LNCAP (cell line): ENCODE measurements at regions not wholly inside any gene's neighbourhood (a gene's known extent, or its start where the extent isn't known, plus 50 kb on each side); places are given as distances from the start of the nearest gene placed in this dataset.

Source experiments
- TF ChIP-seq, protein P1 (sequence below): fragments of 450-650 bp; IDR thresholded peaks from 2 replicates; pipeline ENCODE4 v1.5.1; 2017; ENCODE audit warnings: mild to moderate bottlenecking

DNA sequence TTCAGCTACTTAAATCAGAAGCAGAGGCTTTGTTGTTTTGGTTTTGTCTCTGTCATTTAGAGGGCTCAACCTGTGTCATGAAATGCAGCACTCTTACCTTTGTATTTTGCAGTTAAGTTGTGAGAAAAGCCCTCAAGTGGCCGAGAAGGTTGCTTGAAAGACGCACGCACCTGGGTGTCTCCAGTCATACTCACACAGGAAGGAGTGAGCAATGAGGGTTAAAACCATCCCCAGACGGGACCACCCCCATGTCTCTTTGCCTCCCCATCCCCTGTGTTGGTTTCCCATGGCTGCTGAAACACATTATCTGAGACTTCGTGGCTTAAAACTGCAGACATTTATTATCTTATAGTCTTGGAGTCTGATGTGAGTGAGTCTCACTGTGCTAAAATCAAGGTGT, 376.1 kb upstream of the CFAP20DC start:
- TF ChIP-seq, protein P1, sequence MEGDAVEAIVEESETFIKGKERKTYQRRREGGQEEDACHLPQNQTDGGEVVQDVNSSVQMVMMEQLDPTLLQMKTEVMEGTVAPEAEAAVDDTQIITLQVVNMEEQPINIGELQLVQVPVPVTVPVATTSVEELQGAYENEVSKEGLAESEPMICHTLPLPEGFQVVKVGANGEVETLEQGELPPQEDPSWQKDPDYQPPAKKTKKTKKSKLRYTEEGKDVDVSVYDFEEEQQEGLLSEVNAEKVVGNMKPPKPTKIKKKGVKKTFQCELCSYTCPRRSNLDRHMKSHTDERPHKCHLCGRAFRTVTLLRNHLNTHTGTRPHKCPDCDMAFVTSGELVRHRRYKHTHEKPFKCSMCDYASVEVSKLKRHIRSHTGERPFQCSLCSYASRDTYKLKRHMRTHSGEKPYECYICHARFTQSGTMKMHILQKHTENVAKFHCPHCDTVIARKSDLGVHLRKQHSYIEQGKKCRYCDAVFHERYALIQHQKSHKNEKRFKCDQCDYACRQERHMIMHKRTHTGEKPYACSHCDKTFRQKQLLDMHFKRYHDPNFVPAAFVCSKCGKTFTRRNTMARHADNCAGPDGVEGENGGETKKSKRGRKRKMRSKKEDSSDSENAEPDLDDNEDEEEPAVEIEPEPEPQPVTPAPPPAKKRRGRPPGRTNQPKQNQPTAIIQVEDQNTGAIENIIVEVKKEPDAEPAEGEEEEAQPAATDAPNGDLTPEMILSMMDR: no peak

DNA sequence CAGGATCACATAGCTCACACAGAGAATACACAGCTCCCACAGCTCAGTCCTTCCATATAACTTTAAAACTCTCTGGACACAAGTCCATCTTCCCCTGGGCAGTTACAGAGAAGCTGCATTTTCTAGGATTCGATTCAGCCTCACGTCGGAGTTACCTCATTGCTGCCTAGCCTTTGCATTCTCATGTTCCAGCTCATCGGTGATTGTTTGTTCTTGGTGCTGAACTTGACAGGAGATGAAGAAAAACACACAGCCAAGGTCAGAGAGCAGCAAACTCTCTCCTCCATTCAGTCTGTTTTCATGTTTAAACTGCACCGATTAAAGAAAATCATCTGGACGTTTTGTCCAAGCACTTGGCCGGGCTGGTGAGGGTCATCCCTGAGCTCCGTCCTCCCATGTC, 375.5 kb upstream of the CFAP20DC start:
- TF ChIP-seq, protein P1: no peak

DNA sequence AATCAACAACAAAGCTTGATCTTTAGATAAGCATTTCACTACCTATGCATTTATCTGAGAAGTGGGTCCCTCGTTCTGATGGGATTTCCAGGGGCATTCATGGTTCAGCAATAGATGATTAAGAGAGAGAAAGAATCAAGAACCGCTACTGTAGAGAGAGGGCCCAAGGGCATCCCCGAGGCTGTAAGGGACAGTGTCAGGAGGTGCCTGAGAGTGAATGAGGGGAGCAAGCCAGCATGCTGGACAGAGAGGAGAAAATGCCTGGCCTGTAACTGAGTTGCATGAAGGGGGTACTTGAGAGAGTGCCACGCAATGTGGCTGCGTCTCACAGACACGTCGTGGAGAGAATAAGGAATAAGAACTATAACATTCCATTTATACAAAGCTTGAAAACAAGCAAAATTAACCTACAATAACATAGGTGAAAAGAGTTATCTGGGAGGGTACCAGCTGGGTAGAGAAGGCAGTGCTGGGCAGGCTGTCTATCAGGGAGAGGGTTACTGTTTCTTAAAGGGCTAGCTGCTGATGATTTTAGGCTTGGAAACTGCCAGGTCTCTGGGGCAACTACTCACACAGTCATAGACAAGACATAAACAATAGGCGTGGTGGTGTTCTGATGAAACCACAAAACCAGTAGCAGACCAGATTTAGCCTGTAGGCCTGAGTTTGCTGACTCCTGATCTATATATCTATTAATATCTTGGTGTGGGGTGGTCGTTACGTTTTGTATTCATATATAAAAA, 374.6 kb upstream of the CFAP20DC start:
- TF ChIP-seq, protein P1: no peak

DNA sequence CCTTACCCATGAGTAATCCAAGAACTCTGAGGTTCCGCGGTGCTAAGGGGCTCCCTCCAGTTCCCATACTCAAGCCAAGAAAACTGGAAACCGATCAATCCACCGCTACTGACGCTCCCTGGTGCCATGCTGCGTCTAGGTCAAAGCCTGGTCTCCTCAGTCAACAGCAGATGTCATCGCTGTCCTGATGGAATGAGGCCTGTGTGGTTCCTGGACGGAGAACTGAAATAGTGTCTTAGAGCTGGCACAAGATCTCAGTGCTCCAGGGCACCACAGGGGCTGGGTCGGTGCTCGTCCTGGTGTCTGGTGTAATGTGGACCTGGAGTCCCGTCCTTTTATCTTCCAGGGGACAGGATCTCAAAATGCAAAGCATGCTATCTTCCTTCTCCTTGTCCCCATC, 373.9 kb upstream of the CFAP20DC start:
- TF ChIP-seq, protein P1: no peak

DNA sequence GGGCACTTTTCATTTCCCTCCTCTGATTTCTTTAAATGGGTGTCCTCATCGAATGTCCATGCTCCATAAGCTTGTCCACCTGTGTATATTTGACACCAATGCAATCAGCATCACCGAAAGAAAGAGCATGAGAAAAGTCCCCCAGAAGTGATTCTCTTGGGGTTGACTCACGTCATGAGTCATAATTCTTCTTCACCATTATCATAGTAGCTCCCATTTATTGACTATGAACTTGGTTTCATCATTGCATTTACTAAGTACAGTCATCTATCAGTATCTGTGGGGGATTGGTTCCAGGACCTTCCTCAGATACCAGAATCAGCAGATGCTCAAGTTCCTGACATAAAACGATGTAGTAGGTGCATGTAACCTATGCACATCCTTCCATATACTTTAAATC, 372.5 kb upstream of the CFAP20DC start:
- TF ChIP-seq, protein P1: no peak

DNA sequence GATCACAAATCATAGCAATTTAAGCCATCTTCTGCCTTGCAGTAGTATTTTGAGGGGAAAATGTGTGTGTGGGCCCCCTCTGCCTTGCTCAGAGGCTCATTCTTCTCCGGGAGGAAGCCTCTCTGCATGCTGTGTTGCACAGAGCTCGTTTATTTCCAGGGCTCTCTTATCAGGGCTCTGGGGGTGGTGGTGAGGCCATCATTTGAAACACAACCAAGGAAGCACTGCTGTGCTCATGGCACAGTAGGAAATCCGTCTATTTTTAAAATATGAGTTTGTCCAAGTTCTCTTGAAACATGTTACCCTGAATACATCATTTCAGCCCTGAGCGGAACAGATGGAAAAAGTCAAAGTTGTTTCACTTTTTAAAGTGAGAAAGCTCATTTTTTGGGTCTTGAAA, 369.0 kb upstream of the CFAP20DC start:
- TF ChIP-seq, protein P1: no peak

DNA sequence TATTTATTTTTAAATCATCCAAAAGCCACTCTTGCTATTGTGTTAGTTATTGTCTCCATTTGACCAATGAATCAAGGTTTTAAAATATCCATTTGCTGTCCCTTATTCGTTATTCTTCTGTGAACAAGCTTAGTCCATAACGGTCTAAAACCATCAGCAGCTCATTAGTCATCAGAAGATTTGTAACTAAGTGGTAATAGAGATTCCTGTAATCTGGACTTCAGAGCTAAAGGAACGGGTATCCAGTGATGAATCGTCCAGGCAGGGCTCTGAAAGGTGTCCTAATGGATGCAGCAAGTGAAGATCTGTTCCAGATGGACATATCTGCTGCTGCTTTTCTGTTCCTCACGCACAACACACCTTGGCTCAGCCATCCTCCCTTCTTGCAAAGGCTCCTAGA, 362.7 kb upstream of the CFAP20DC start:
- TF ChIP-seq, protein P1: no peak

DNA sequence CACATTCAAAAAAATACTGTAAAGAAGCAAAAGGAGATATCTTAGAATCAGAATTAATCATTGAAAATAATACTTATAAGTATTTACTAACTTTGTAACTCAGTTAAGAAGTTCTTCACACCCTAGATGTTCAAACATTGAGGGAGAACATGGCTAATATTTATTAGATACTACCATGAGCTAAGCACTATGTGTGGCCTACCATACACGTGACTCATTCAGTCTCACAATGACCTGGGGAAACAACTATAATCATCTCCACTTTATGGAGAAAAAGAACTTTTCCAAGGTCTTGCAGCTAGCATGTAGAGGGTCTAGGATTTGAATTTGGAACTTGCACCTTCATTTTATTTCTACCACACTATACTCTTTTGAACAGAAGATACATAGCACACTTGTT, 361.9 kb upstream of the CFAP20DC start:
- TF ChIP-seq, protein P1: no peak
